Glomerular endothelial cell (primary cell): ENCODE measurements at regions not wholly inside any gene's neighbourhood (a gene's known extent, or its start where the extent isn't known, plus 50 kb on each side); places are given as distances from the start of the nearest gene placed in this dataset.

Experiments
- DNase-seq: peaks from one replicate; pipeline ENCODE4 v3.0.0-alpha.2; 2011; ENCODE audit warnings: low read depth, low spot score; ENCODE audit errors: extremely low read depth

GRCh38 chr19:27674701-27675100 is 1538.2 kb downstream of the UQCRFS1 start:
- no peak for DNase-seq

GRCh38 chr19:27673986-27674385 is 1539.0 kb downstream of the UQCRFS1 start:
- DNase-seq = no peak

- no peak for DNase-seq
Observed at GRCh38 chr19:27672309-27673047, 1540.5 kb downstream of the UQCRFS1 start.

GRCh38 chr19:27671876-27672275 is 1541.1 kb downstream of the UQCRFS1 start:
- no peak for DNase-seq

- no peak for DNase-seq
Observed at GRCh38 chr19:27660428-27660827, 1552.5 kb downstream of the UQCRFS1 start.

- no peak for DNase-seq
Observed at GRCh38 chr19:27657271-27658051, 1555.5 kb downstream of the UQCRFS1 start.

GRCh38 chr19:27654266-27654990 is 1558.5 kb downstream of the UQCRFS1 start:
- DNase-seq = no peak

GRCh38 chr19:27652796-27653195 is 1560.2 kb downstream of the UQCRFS1 start:
- DNase-seq = no peak

GRCh38 chr19:27652281-27652680 is 1560.7 kb downstream of the UQCRFS1 start:
- no peak for DNase-seq

- no peak for DNase-seq
Observed at GRCh38 chr19:27647423-27647822, 1565.5 kb downstream of the UQCRFS1 start.

- DNase-seq = no peak
Observed at GRCh38 chr19:27635401-27635800, 1577.5 kb downstream of the UQCRFS1 start.

- DNase-seq = no peak
Observed at GRCh38 chr19:27618006-27618405, 1594.9 kb downstream of the UQCRFS1 start.

- DNase-seq = no peak
Observed at GRCh38 chr19:27580906-27581305, 1632.0 kb downstream of the UQCRFS1 start.
